Fibroblast of skin of abdomen (primary cell): ENCODE measurements at regions not wholly inside any gene's neighbourhood (a gene's known extent, or its start where the extent isn't known, plus 50 kb on each side); places are given as distances from the start of the nearest gene placed in this dataset.
A peak's percentile ranks its signal among the peaks of the same experiment; 100 is the strongest.
"Not testable (repeated sequence)": the region's sequence is repeated elsewhere in the genome, so short reads cannot be mapped to it uniquely, and the experiment has no call there.

Experiments
- DNase-seq: peaks from one replicate; pipeline ENCODE4 v3.0.0-alpha.2; 2013

GRCh38 chr1:144140243-144140642 is 168.5 kb upstream of the FAM72C start:
- not testable (repeated sequence) for DNase-seq

- DNase-seq, result not testable (repeated sequence)
These were observed 133.2 kb upstream of the FAM72C start for GRCh38 chr1:144105006-144105405.

GRCh38 chr1:144104000-144104677 is 132.4 kb upstream of the FAM72C start:
- peak; percentile 4 for DNase-seq

- not testable (repeated sequence) for DNase-seq
These were observed 131.5 kb upstream of the FAM72C start for GRCh38 chr1:144103156-144103880.

- peak; percentile 0 for DNase-seq
These were observed 130.4 kb upstream of the FAM72C start for GRCh38 chr1:144102046-144102745.

- DNase-seq, result no peak
These were observed 129.7 kb upstream of the FAM72C start for GRCh38 chr1:144101397-144102045.

GRCh38 chr1:144077167-144077841 is 105.5 kb upstream of the FAM72C start:
- peak; percentile 41 for DNase-seq

- DNase-seq, result not testable (repeated sequence)
These were observed 104.9 kb upstream of the FAM72C start for GRCh38 chr1:144076646-144077045.

- DNase-seq, result not testable (repeated sequence)
These were observed 98.7 kb upstream of the FAM72C start for GRCh38 chr1:144070394-144071053.

- not testable (repeated sequence) for DNase-seq
These were observed 95.3 kb upstream of the FAM72C start for GRCh38 chr1:144067042-144067441.

GRCh38 chr1:144066071-144066813 is 94.5 kb upstream of the FAM72C start:
- not testable (repeated sequence) for DNase-seq

GRCh38 chr1:144065299-144066060 is 93.7 kb upstream of the FAM72C start:
- not testable (repeated sequence) for DNase-seq

GRCh38 chr1:144049365-144049764 is 77.6 kb upstream of the FAM72C start:
- not testable (repeated sequence) for DNase-seq

- not testable (repeated sequence) for DNase-seq
These were observed 74.9 kb upstream of the FAM72C start for GRCh38 chr1:144046645-144047044.

GRCh38 chr1:144045751-144046546 is 74.2 kb upstream of the FAM72C start:
- peak; percentile 69 for DNase-seq

- not testable (repeated sequence) for DNase-seq
These were observed 70.5 kb upstream of the FAM72C start for GRCh38 chr1:144042251-144042650.

GRCh38 chr1:144040293-144040692 is 68.5 kb upstream of the FAM72C start:
- not testable (repeated sequence) for DNase-seq

GRCh38 chr1:144034045-144034444 is 62.3 kb upstream of the FAM72C start:
- not testable (repeated sequence) for DNase-seq

- not testable (repeated sequence) for DNase-seq
These were observed 59.8 kb upstream of the FAM72C start for GRCh38 chr1:144031550-144031949.
